ENCODE measurements at regions not wholly inside any gene's neighbourhood (a gene's known extent, or its start where the extent isn't known, plus 50 kb on each side); places are given as distances from the start of the nearest gene placed in this dataset.
"Not testable (repeated sequence)": the region's sequence is repeated elsewhere in the genome, so short reads cannot be mapped to it uniquely, and the experiment has no call there.

DNA sequence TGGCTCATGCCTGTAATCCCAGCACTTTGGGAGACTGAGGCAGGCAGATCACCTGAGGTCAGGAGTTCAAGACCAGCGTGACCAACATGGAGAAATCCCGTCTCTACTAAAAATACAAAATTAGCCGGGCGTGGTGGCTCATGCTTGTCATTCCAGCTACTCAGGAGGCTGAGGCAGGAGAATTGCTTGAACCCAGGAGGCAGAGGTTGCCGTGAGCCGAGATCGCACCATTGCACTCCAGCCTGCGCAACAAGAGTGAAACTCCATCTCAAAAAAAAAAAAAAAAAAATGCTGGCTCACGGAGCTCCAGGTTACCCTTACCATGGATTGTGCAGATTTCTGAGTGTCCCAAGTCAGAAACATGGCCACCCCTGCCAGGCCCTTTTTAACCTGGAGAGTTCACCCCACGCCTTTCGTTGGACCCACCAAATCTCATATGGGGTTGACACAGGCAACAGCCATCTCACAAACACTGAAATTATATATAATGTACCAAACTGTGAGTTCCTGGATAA lies 69.9 kb upstream of the CITED2 start:
- not testable (repeated sequence) for DNase-seq

DNA sequence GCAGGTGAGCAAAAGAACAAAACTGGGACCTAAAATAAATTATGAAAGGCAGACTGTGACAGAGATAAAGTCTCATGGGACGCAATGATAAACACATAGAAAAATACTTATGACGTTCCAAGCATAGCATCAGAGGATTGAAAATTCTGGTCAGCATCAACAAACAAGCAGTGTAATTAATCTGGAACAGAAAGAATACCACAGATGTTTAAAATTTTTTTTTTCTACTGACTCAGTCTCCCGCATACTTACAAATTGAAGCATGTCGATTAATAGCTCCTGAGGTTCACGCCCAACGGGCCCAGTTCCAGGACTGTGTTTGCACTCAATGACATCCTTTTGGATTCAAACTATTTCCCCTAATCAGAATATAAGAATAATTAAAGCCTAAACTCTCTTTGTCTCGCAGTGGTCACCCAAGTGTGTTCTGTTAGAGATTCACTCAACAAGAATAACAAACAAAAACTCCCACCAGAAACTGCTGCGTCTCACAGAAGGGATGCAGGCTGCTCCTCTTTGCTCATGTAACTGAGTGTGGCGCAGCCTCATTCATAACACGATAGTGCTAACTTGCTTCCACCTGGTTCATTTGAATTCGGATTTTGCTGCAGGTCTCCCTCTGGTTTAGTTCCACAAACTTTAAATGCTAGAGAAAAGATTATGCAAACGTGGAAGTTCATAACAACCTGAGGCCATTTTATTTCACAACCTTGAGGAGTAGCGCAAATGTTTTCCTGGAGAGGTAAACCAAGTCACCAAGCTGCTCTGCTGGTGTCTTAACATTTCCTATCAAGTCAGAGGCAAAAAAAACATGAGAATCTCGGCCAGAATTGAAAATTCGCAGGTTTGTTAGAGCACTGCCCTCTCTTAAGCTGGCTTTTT lies 69.0 kb upstream of the CITED2 start:
- no peak for DNase-seq

DNA sequence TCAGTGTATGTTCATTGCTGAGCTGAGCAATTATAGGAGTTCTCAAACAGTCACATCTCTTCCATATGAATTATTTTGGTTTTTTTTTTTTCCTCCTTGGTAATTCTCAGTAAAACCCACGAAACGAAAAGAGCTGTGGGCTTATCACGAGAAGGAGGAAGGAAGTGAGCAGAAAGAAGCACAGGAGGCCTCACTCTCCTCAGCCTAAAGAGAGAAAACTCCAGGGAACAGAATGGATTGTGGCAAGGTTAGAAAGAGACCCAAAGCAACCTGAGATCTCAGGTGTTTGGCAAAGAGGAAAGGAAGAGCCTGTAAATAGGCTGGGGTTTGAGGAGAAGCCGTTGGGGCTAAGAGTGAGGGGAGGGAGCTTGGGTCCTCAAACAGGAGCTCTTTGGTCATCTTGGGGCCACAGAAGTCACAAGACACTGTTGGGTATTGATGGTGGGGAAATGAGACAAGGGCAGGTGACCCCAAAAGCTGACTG lies 67.8 kb upstream of the CITED2 start:
- no peak for DNase-seq

DNA sequence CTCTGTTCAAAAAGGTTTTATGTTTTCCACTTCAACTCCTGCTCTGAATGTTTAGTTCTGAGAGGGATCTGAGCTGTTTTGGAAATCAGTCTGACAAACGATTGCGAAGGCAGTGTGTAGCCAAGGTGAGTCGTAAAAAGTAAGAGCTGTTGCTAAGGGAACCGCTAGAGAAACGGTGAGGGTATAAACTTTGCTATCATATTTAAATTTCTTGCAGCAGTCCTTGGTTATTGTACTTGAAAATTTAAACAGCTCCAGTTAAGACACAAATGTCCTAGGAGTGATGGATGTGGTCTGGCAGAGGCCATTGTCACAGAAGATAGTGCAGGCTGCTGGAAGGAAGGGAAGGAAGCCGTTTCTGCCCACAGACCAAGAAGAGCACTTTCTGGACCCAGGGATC lies 64.9 kb upstream of the CITED2 start:
- DNase-seq, result no peak

DNA sequence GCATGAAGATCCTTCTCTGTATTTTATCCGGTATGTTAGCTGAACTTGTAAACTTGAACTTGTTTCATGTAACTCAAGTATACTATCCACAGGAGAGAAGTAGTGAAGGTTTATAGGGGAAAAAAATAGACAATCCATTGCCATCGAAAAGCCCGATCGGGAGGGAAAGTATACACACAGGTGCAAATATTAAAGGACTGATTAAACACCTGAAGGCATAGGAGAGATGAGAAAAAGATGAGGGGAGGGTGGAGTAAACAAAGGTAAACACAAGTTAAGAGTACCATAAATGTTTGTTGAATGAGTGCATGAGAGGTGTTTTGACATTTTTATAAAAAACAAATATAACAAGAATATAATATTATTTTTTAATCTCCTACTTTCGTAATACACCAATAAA lies 64.3 kb upstream of the CITED2 start:
- no peak for DNase-seq

DNA sequence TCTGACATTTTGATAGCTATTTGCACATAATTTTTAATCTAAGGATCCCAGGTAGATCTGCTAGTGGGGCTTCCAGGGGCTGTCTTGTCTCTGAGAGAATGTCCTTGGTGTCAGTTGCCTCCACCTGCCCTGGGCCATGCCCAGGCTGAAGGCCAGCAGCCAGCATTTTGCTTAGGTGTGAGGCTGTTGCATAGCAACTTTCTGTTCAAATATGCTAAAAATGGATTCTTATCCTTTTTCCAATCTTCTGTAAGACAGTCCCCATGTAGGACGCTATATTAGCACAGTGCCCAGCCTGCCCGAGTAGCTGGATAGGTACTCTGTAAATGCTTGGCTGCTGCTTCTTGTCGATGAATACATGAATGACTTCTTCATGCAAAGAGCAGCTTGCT lies 62.5 kb upstream of the CITED2 start:
- no peak for DNase-seq

DNA sequence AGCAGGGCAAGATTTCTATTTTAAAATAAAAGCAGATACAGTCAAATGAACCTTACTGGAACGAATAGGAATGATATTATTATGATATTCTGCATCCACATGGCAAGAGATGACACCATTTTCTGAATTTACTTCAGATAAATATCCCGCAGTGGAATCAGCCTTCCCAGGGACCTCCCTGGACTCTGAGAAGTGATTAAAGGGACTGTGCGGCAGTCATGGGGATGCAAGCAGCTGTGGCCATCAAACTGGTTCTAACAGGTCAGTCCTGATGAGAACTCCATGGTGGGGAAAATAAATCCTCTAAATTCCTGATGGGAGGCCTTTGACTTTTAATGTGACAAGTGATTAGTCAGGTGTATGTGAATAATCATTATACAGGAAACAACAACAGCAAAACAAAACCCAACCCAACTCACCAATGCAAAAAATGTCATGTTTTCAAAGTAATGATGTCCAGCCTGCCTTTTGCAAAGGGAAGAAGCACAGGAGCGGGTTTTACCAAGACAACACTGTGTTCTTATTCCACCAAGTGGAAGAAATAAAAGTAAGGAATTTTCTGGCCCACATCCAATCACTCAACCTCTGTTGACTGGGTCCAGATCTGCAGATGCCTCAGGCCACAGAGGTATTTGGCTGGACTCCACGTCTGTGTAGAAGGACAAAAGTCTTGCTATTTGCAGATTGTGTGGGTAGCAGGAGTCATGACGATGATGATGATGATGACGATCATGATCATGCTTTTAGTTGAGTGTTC lies 61.9 kb upstream of the CITED2 start:
- no peak for DNase-seq

DNA sequence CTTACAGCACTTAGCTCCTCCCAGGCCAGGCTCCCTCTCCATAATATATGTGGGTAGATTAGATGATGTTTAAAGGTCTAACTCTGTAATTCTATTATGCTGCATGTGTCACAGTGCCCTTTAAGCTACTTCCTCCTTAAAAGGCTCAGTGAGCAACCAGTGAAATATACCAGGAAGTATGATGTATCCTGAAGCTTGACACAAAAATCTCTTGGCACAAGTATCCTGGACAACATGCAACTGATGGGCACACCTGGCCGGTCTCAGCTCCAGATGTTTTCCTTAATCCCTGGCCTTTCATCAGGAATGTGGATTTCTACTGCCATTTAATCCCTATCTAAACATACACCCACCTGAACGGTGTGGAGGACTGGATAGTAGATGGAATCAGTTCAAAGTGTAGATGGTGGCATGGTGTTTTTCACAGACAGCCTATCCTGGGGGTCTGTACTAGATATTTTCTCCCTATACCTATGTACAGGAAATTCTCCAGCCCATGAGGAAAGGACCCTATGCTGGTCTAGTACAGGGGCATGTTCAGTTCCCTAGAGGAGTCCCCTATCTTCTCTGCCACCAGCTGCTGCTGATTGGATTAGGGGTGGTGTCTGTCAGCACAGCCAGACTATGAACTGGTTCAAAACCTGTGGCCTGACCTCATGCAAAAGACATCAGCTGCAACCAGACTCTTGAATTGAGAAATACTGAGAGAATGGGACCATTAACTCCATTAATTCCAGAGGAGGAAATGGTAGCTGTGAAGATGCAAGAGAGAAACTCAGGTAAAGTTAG lies 59.4 kb upstream of the CITED2 start:
- DNase-seq, result no peak

DNA sequence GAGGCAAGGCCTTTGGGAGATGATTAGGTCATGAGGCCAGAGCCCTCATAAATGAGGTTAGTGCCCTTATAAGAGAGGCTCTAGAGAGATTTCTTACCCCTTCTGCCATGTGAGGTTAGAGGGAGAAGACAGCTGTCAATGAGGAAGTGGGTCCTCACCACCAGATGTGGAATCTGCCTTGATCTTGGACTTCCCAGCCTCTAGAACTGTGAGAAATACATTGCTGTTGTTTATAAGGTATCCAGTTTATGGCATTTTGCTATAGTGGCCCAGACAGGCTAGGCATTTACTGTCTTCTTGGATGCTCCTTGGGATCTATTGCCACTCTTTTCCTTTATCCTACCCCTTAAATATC lies 57.1 kb upstream of the CITED2 start:
- no peak for DNase-seq

DNA sequence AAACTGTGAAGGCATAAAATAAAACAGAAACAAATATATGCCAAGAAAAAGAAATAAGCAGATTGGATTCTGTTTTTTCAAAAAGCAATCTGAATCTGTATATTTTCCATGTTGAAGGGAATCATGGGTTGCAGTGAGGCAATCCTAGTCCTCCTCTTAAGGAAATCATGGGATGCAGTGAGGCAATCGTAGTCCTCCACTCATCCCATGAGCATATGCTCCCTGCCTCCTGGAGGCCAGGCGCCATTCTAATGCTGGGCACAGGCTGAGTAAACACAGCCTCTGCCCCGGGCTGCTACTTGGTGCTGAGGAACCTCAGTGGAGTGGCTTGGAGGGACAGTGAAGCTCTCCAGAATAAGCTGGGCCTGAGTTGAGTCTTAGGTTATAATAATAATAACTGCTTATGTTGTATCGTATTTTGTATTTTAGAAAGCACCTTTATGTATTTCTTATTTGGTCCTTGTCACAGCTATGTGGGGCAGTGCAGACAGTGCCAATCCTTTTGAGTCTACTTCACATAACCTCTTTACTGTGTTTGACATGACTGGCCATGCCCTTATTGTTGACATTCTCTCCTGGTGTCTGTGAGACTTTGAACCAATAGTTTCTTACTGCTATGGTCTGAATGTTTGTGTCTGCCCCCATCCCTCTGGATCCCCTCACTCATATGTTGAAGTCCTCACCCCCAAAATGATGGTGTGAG lies 56.6 kb upstream of the CITED2 start:
- no peak for DNase-seq

DNA sequence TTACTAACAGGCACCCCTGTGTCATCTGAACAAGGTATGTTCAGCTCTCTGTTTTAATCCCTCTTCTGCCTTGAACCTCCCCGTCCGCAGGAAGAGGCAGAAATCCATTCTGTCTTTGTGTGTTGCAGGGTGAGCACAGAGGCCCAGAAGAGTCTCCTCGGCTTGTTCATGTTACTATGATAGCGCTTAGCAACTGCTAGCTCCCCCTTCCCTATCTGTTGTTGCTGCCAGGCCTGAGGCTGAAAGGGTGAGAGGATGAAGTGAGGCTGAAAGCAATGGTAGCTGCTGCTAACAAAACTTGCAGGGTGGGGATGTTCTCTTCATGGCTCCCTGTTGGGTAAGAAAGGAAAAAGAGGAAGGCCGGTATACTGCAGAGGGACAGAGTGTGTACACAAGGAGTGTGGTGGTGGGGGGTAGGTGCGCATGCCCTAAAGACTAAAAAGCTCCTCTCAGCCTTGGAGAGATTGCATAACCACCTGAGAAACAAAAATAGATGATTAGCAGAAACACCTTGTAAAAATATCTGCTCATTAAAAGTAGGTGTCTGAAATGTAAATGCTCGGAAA lies 55.2 kb upstream of the CITED2 start:
- peak; percentile 56 for DNase-seq

DNA sequence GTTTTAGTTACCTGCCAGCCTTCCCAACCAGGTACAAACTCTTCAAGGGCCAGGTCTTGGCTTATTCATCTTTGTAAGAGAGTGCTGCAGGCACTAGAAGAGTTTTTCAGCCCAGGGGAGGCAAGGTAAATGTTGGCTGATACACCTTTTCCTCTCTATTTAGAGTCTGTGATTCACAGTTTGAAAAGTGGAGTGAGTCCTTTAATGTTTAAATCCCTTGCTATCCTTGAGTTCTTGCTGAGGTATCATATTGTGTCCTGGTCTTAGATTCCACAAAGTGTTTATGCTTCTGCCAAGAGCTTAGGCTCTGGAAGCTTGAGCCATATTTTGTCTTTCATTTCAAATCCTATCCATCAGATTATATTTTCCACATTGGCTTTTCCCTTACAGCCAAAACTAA lies 52.8 kb upstream of the CITED2 start:
- no peak for DNase-seq

DNA sequence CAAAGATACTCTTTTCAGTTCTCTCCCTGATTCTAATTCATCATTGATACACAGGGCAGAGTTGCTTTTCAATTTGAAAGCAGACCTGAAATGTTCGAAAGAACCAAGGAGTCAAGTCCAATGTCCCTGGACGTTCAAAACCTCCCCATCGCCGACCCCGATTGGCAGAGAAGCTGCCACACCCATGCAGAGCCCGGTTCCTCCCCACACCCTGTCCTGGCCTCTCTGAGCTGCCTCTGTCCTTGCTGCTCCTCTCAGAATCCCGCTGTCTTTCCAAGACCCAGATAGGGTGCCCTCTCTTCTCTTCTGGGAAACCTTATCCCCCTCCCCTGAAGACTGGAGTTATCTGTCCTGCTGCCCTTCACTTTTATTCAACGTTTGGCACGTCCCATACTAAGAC lies 52.3 kb upstream of the CITED2 start:
- DNase-seq, result no peak

DNA sequence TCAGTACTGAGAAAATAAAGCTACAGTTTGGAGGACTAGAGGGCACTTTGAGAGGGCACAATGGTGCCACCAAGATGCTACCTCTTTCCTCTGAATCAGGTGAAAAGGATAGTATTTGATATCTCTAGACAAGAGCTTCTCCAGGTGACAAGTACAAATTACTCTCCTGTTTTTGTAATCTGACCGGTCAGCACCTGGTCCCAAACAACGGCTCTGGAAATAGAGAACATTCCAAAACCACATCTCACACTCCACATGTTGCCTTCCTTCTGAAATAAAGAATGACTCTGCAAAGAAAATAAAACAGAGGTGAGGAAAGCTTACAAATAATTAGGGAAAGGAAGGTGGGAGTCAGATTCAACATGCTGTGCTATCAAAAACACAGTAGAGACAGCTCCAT lies 51.3 kb upstream of the CITED2 start:
- DNase-seq, result no peak

DNA sequence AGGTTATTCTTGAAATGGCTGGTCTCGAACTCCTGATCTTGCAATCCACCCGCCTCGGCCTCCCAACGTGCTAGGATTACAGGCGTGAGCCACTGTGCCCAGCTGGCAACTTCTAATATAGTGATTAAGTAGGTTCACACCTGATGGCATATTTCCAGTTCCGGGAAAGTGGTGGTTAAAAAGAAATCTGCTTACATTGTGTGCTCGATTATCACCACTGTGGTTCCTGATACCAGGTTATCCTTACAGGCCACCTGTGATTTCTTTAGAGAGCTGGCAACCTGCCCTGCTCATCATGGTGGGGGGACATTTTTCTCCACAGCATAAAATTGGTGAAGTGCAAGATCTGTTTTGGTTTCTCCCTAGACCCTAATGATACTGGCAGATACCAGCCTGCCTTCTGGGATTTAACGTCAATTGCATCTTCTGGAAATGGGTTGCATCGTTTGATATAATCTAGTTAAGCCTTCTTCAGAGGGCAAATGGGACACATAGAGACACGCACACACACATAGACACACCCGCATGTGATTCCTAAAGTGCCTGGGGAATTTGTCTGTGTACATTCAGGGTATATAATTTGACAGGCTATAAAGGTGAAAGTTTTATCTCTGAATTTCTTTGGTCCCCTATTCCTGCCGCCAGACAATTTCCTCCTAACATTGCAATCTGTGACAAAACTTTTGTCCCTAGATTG lies 49.7 kb upstream of the CITED2 start:
- no peak for DNase-seq

Data from SIG-M5 (cell line).